GM21447 (cell line): ENCODE measurements at regions not wholly inside any gene's neighbourhood (a gene's known extent, or its start where the extent isn't known, plus 50 kb on each side); places are given as distances from the start of the nearest gene placed in this dataset.

Experiments used
- ATAC-seq: cut with Tn5 transposase; IDR thresholded peaks from one replicate; pipeline ENCODE4 v1.9.1; 2021; ENCODE audit not compliant: unreplicated experiment

GRCh38 chr4:115956054-115956796, 842.8 kb upstream of the NDST4 start:
- ATAC-seq, result peak; percentile 62

GRCh38 chr4:115950806-115951205, 837.4 kb upstream of the NDST4 start:
- ATAC-seq, result no peak

GRCh38 chr4:115949974-115950743, 836.7 kb upstream of the NDST4 start:
- ATAC-seq, result peak; percentile 77

GRCh38 chr4:115945026-115945425, 831.6 kb upstream of the NDST4 start:
- no peak for ATAC-seq

- ATAC-seq, result no peak
Observed at GRCh38 chr4:115944146-115944905, 830.9 kb upstream of the NDST4 start.

- no peak for ATAC-seq
Observed at GRCh38 chr4:115938764-115939443, 825.5 kb upstream of the NDST4 start.

- no peak for ATAC-seq
Observed at GRCh38 chr4:115929373-115929772, 816.0 kb upstream of the NDST4 start.

GRCh38 chr4:115927382-115927781, 814.0 kb upstream of the NDST4 start:
- no peak for ATAC-seq

- ATAC-seq, result no peak
Observed at GRCh38 chr4:115923152-115923551, 809.7 kb upstream of the NDST4 start.

GRCh38 chr4:115920637-115921036, 807.2 kb upstream of the NDST4 start:
- ATAC-seq, result no peak

- ATAC-seq, result no peak
Observed at GRCh38 chr4:115918149-115918548, 804.7 kb upstream of the NDST4 start.

GRCh38 chr4:115906428-115906827, 793.0 kb upstream of the NDST4 start:
- ATAC-seq, result no peak

GRCh38 chr4:115883847-115884246, 770.4 kb upstream of the NDST4 start:
- no peak for ATAC-seq

- ATAC-seq, result no peak
Observed at GRCh38 chr4:115883231-115883630, 769.8 kb upstream of the NDST4 start.

- ATAC-seq, result no peak
Observed at GRCh38 chr4:115873048-115873447, 759.6 kb upstream of the NDST4 start.

GRCh38 chr4:115871596-115871995, 758.2 kb upstream of the NDST4 start:
- no peak for ATAC-seq

GRCh38 chr4:115866364-115866896, 753.0 kb upstream of the NDST4 start:
- no peak for ATAC-seq

- no peak for ATAC-seq
Observed at GRCh38 chr4:115865736-115866135, 752.3 kb upstream of the NDST4 start.

- no peak for ATAC-seq
Observed at GRCh38 chr4:115852767-115853091, 739.3 kb upstream of the NDST4 start.

- peak; percentile 84 for ATAC-seq
Observed at GRCh38 chr4:115851918-115852766, 738.7 kb upstream of the NDST4 start.
